ENCODE measurements at regions not wholly inside any gene's neighbourhood (a gene's known extent, or its start where the extent isn't known, plus 50 kb on each side); places are given as distances from the start of the nearest gene placed in this dataset.
"Not testable (repeated sequence)": the region's sequence is repeated elsewhere in the genome, so short reads cannot be mapped to it uniquely, and the experiment has no call there.

- no peaks in the 10 kb centered on the region for H4K20me1 ChIP-seq
- no peak overlapping the region for H3K4me2 ChIP-seq
- H3K4me3 ChIP-seq: no peak overlapping the region
- peaks cover 8% of the 10 kb centered on the region for H3K9me3 ChIP-seq
- no peak overlapping the region for H3K27ac ChIP-seq
- H3K9ac ChIP-seq: no peak overlapping the region
- H3K36me3 ChIP-seq: no peaks in the 10 kb centered on the region
- TF ChIP-seq Cebpa-rat (IDR thresholded peaks at IDR 0.05): no peak
- H3K4me1 ChIP-seq: no peaks in the 10 kb centered on the region
- no peaks in the 10 kb centered on the region for H3K27me3 ChIP-seq
Observed at GRCh38 chr3:166844329-166844728, 535.8 kb downstream of the ZBBX start.

DNA sequence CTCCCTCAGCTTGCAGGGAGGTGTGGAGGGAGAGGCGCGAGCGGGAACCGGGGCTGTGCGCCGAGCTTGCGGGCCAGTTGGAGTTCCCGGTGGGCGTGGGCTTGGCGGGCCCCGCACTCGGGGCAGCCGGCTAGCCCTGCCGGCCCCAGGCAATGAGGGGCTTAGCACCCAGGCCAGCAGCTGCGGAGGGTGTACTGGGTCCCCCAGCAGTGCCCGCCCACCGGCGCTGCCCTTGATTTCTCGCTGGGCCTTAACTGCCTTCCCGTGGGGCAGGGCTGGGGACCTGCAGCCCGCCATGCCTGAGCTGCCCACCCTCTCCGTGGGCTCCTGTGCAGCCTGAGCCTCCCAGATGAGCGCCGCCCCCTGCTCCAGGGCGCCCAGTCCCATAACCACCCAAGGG, 537.3 kb downstream of the ZBBX start:
- H4K20me1 ChIP-seq, H3K4me1 ChIP-seq: not testable (repeated sequence)

GRCh38 chr3:166837535-166837934, 542.6 kb downstream of the ZBBX start:
- H3K9ac ChIP-seq: no peak overlapping the region
- H3K9me3 ChIP-seq: peaks cover 3% of the 10 kb centered on the region; the same call in 1 of the 2 replicates

More for the DNA sequence above, 537.3 kb downstream of the ZBBX start:
- H3K9ac ChIP-seq, H3K27me3 ChIP-seq, H3K27ac ChIP-seq, H3K36me3 ChIP-seq, H3K9me3 ChIP-seq, H3K4me3 ChIP-seq, H3K4me2 ChIP-seq: not testable (repeated sequence)

DNA sequence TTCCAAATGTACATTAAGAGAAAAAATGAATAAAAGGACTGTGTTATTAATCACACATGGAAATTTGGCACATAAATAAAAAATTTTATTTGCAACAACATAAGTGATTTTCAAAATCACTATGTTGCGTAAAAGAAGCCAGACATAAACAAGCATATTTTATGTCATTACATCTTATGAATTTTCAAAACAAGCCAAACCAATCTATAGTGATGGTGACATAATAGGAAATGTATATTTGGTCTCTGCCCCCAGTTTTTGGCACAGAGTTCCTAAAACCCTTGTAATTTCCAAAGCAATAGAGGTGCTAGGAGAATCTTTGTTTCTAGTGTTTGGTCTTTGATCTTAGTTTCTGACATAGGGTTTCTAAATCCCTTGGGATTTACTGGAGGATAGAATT, 543.3 kb downstream of the ZBBX start:
- H3K27me3 ChIP-seq: no peaks in the 10 kb centered on the region
- no peaks in the 10 kb centered on the region for H4K20me1 ChIP-seq
- H3K4me2 ChIP-seq: no peak overlapping the region
- no peaks in the 10 kb centered on the region for H3K9me3 ChIP-seq
- TF ChIP-seq Cebpa-rat (IDR thresholded peaks at IDR 0.05): no peak
- no peaks in the 10 kb centered on the region for H3K36me3 ChIP-seq
- no peaks in the 10 kb centered on the region for H3K4me1 ChIP-seq
- no peak overlapping the region for H3K4me3 ChIP-seq
- no peak overlapping the region for H3K9ac ChIP-seq
- no peak overlapping the region for H3K27ac ChIP-seq

More at GRCh38 chr3:166837535-166837934, 542.6 kb downstream of the ZBBX start:
- Histone ChIP-seq H3K27me3 (no peaks in the 10 kb centered on the region), H4K20me1 (no peaks in the 10 kb centered on the region), H3K4me1 (no peaks in the 10 kb centered on the region), H3K4me3 (no peak overlapping the region), H3K4me2 (no peak overlapping the region), H3K36me3 (no peaks in the 10 kb centered on the region), H3K27ac (no peak overlapping the region)
- no peak for TF ChIP-seq Cebpa-rat (IDR thresholded peaks at IDR 0.05)

DNA sequence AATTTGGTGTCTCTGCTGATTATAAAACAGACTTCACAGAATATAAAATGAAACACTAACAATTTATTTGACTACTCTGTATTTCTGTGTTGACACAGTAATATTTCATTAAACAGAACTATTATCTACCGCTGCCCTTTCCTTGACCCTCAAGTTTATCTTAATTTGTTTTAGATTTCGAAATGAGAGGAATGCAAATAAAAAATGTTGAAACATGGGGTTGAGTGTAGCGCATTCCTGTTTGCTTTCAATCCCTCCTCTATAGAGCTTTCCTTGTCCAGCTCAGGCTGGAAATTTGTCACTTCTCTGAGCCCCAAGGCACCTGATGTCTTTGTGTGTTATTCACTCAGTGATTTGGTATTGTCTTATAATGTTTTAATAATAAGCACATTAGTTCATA, 550.2 kb downstream of the ZBBX start:
- Histone ChIP-seq H3K4me1 (no peaks in the 10 kb centered on the region), H4K20me1 (no peaks in the 10 kb centered on the region), H3K9ac (no peak overlapping the region), H3K9me3 (no peaks in the 10 kb centered on the region), H3K4me3 (no peak overlapping the region), H3K4me2 (no peak overlapping the region), H3K27ac (no peak overlapping the region), H3K36me3 (no peaks in the 10 kb centered on the region), H3K27me3 (no peaks in the 10 kb centered on the region)
- TF ChIP-seq Cebpa-rat (IDR thresholded peaks at IDR 0.05): no peak

DNA sequence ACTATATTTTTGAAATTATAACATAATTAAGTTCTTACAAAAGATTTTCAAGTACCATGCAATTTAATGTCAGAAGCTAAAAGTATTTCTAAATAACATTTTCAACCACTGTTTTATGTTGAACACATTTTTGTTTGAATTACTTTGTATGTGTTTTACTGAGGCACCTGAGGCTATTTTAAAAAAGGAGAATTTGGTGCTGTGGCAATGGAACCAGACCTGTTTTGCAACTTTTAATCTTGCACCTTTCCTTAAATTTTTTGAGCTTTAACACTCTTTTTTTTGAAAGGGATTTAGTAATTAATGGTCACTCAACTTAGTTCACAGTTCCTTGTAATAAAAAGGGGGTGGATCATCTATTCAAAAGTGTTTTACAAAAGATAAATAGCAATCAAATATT, 561.6 kb downstream of the ZBBX start:
- Histone ChIP-seq H3K27ac (no peak overlapping the region), H3K4me3 (no peak overlapping the region), H3K36me3 (no peaks in the 10 kb centered on the region), H3K4me2 (no peak overlapping the region), H4K20me1 (no peaks in the 10 kb centered on the region), H3K27me3 (no peaks in the 10 kb centered on the region), H3K9ac (no peak overlapping the region), H3K4me1 (no peaks in the 10 kb centered on the region), H3K9me3 (no peaks in the 10 kb centered on the region)
- TF ChIP-seq Cebpa-rat (IDR thresholded peaks at IDR 0.05): no peak

- H3K36me3 ChIP-seq, H4K20me1 ChIP-seq, H3K27ac ChIP-seq, H3K4me1 ChIP-seq, H3K9me3 ChIP-seq, H3K4me3 ChIP-seq, H3K27me3 ChIP-seq, H3K4me2 ChIP-seq, H3K9ac ChIP-seq: not testable (repeated sequence)
Observed at GRCh38 chr3:166817269-166817668, 562.8 kb downstream of the ZBBX start.

DNA sequence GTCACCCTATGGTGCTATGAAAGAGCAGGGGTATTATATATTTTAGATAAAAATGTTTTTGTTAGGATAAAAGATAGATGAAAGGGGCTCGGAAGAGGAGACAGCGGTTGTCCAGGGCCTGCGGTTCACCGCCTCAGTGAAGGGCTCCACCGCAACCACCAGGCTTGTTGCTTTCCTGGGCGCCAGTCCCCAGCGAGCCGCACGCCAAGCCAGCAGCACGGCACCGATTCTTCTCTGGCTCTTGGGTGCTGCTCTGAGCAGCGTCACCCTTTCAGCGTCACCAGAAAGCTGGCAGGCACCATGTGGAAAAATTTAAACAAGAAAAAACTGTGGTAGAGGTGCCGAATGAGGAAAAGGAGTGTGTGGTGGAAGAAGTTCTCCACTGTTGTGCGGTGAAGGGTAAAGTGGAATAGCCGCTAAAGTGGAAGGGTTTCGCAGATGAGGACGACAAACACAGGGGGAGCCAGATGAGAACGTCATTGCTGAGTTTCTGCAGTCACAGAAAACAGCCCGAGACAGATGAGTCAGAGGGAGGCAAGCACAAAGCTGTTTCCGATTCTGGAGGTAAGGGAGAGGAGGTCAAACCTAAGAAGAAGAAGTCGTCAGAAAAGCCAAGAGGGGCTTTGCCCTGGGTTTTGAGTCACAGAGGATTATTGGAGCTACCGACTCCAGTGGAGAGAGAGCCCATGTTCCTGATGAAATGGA, 569.2 kb downstream of the ZBBX start:
- Histone ChIP-seq H3K9ac (no peak overlapping the region), H3K36me3 (no peaks in the 10 kb centered on the region), H4K20me1 (no peaks in the 10 kb centered on the region), H3K27ac (no peak overlapping the region), H3K9me3 (no peaks in the 10 kb centered on the region), H3K4me2 (no peak overlapping the region), H3K27me3 (no peaks in the 10 kb centered on the region), H3K4me1 (no peaks in the 10 kb centered on the region), H3K4me3 (no peak overlapping the region)
- no peak for TF ChIP-seq Cebpa-rat (IDR thresholded peaks at IDR 0.05)

GRCh38 chr3:166809520-166809919, 570.6 kb downstream of the ZBBX start:
- no peak overlapping the region for H3K4me2 ChIP-seq
- H3K4me3 ChIP-seq: no peak overlapping the region
- H3K4me1 ChIP-seq: no peaks in the 10 kb centered on the region
- H4K20me1 ChIP-seq: no peaks in the 10 kb centered on the region
- H3K36me3 ChIP-seq: no peaks in the 10 kb centered on the region
- no peaks in the 10 kb centered on the region for H3K9me3 ChIP-seq
- no peaks in the 10 kb centered on the region for H3K27me3 ChIP-seq
- no peak overlapping the region for H3K9ac ChIP-seq
- no peak for TF ChIP-seq Cebpa-rat (IDR thresholded peaks at IDR 0.05)
- H3K27ac ChIP-seq: no peak overlapping the region

DNA sequence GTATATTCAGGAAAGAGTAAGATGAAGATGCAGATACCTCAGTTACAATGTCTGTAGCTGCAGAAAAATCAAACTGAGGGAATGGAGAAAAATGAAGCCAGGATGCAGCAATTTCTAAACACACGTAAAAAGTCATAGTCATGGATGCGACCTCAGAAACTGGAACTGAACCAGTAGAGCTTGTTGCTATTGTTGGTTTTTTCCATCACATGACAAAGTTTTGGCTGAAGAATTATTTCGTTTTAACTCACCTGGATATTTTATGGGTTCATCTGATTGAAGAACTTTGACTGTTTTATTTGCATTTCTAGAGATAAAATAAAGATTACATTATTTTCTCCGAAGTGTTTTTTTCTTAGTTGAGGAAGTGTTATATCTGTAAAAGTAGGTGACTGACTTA, 591.2 kb downstream of the ZBBX start:
- Histone ChIP-seq H3K4me3 (no peak overlapping the region), H3K27me3 (no peaks in the 10 kb centered on the region), H3K27ac (no peak overlapping the region), H3K9ac (no peak overlapping the region), H3K9me3 (no peaks in the 10 kb centered on the region), H3K36me3 (no peaks in the 10 kb centered on the region), H3K4me2 (no peak overlapping the region), H4K20me1 (no peaks in the 10 kb centered on the region), H3K4me1 (no peaks in the 10 kb centered on the region)
- TF ChIP-seq Cebpa-rat (IDR thresholded peaks at IDR 0.05): no peak

GRCh38 chr3:166785876-166786275, 594.2 kb downstream of the ZBBX start:
- H4K20me1 ChIP-seq: no peaks in the 10 kb centered on the region
- no peak overlapping the region for H3K9ac ChIP-seq
- no peaks in the 10 kb centered on the region for H3K9me3 ChIP-seq
- H3K4me1 ChIP-seq: peaks cover 12% of the 10 kb centered on the region
- H3K27me3 ChIP-seq: peaks cover 15% of the 10 kb centered on the region; the same call in 1 of the 2 replicates
- H3K4me2 ChIP-seq: no peak overlapping the region
- H3K4me3 ChIP-seq: no peak overlapping the region
- no peaks in the 10 kb centered on the region for H3K36me3 ChIP-seq
- no peak overlapping the region for H3K27ac ChIP-seq
- no peak for TF ChIP-seq Cebpa-rat (IDR thresholded peaks at IDR 0.05)

Data from BLaER1 (cell line).